Stimulated activated CD8-positive, alpha-beta memory T cell treated with anti-CD3 and anti-CD28 coated beads, Interleukin-4, amount 100 ng/mL, for 24 hours (primary cell): ENCODE measurements at regions not wholly inside any gene's neighbourhood (a gene's known extent, or its start where the extent isn't known, plus 50 kb on each side); places are given as distances from the start of the nearest gene placed in this dataset.
A peak's percentile ranks its signal among the peaks of the same experiment; 100 is the strongest.

Experiments
- DNase-seq: peaks from one replicate; pipeline ENCODE4 v3.0.0-alpha.2; 2020; ENCODE audit warnings: low read depth

- no peak for DNase-seq
These were observed 436.9 kb upstream of the TGFBR2 start for GRCh38 chr3:30169487-30169886.

DNA sequence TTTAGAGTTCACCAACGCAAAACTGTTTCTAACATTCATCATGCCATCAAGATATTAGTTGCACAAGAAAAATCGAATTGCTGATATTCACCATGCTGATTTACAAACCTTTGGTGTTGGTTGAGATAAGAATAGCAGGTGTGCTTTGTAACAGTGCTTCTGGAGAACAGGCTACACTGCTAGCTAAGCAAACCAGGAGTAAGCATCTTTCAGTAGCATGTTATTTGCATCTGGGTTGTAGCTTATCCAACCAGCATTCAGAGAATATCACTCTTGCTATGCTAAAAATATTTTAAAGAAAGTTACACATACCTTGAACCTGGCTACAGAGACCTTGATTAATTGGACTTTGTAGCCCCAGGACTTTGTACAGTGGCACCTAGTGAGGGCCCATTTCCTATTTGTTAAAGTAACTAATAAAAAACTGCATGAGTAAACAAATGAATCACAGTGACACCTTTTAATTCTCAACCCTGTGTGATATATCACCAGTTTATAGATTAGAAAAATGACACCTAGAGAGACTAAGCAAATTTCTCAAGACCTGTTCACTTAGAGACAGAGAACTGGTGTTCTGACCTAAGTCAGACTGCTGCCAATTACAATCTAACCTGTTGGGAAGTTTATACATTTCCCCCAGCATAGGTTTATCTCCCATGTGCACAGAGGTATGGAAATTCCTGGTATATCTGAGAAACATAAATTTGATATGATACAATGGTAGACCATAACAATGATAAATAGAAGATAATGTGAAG, 435.5 kb upstream of the TGFBR2 start:
- no peak for DNase-seq

DNA sequence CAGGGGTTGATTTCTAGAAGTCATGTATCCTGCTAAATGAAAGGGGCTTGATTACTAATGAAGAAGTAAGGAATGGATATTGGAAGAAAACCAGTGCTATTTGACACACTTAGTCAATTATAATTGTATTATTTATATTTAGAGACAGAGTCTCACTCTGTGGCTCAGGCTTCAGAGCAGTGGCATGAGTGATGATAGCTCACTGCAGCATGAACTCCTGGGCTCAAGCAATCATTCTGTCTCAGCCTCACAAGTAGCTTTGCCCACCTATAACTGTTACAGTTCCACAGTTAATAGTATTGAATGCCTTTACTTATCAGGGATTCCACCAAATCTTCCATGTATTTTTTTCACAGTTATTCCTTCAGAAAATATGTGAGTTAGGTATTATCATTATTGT, 432.0 kb upstream of the TGFBR2 start:
- DNase-seq = no peak

DNA sequence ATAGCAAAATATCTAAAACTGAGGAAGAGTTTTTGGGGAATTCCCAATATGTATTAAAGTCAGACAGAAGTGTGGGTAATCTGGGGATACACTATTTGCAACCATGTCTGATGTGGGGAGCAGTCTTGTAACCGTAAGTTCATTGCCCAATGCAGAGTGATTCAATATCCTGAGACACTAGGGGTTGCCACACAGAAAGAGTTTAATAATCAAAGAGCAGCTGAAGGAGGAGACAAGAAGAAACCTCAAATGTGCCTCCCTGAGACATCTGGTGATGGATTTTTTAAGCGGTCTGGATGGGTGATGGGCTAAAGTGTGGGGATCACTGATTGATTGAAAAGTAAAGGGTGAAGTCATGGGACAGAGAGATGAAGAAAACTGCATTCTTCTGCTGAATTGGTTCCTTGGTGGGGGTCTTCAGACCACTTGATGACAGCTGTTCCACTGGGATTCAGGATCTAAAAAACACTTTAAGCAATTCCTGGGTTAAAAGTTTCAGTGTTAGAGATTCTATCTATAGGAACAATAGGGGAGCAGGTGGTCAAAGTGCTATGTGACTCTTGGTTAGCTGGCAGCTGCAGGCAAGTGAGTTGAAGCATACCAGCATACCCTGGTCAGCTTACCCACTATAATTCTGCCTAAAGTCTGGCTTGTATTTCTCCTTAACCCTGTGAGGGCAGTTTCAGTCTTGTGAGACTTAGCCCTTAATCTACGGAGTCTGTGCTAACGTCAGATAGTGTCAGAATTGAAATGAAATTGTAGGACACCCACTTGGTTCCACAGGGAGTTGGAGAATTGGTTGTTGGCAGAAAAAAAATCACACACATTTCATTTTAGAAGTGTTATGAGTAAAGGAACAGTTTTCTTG, 425.9 kb upstream of the TGFBR2 start:
- DNase-seq = no peak

DNA sequence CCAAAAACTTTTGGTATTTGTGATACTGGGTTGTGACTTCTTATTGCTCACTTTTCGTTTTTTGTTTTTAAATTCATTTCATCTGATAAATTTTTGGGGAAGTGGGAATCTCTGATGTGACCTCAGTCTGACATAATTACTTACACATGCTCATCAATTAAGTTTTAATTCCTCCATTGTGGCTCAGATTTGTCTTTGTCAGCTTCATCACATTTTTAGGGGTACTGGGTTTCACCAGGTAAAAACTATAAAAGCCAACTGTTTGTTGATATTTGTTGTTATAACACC, 425.3 kb upstream of the TGFBR2 start:
- no peak for DNase-seq

DNA sequence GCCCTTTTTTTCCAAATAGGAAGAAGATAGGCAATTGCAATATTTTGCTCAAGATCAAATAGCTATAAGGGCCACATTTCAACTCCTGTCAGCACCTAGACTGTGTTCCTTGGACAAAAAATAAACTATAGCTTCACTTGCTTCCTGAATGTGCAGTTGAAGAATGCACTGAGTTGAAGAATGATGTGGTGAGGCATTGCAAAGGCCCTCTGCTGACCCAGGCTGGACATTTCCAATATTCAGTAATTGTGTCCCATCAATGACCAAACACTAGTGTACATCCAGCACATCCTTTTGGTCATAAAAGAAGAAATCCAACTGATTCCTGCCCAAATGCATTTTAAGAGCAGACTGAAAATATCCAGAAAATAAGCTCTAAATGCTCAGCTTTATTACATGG, 424.8 kb upstream of the TGFBR2 start:
- DNase-seq = no peak

- no peak for DNase-seq
These were observed 423.0 kb upstream of the TGFBR2 start for GRCh38 chr3:30183421-30183820.

GRCh38 chr3:30184091-30184810, 422.1 kb upstream of the TGFBR2 start:
- no peak for DNase-seq

DNA sequence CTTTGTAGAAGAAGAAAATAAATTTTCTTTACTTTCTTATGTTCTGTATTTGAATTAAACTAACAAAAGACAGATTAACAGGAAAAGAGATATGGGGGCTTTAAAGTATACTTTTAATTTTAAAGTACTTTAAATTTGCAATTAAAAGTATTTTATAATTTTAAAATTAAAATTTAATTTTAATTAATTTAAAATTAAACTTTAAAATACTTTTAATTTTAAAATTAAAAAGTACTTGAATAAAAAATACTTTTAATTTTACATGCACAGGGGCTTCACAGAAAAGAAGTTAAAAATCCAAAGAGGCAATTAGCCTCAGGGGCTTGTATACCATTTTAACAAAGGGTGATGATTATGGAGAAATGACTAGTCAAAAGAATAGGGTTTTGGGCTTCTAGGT, 420.5 kb upstream of the TGFBR2 start:
- no peak for DNase-seq

GRCh38 chr3:30186741-30187219, 419.6 kb upstream of the TGFBR2 start:
- no peak for DNase-seq

GRCh38 chr3:30187366-30187765, 419.0 kb upstream of the TGFBR2 start:
- no peak for DNase-seq

- no peak for DNase-seq
These were observed 417.7 kb upstream of the TGFBR2 start for GRCh38 chr3:30188713-30189112.

GRCh38 chr3:30189900-30190299, 416.5 kb upstream of the TGFBR2 start:
- no peak for DNase-seq

GRCh38 chr3:30193625-30194044, 412.8 kb upstream of the TGFBR2 start:
- no peak for DNase-seq

DNA sequence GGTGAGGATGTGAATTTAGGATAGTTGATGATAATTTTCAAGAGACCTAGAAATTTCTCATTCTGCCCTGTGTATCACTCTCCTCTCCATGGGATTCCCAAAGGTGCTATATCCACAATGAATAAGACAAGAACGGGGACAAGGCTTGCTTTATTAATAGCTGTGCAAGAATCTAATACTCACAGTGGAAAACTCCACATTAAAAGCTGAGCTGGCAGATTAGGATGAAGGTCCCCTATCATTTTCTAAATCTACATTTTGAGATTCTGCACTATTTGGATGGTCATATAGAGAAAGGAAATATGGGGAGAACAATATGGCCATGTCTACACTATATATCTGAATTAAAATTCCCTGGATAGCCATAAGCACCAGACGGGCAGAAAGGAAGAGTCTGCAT, 411.0 kb upstream of the TGFBR2 start:
- DNase-seq = no peak

DNA sequence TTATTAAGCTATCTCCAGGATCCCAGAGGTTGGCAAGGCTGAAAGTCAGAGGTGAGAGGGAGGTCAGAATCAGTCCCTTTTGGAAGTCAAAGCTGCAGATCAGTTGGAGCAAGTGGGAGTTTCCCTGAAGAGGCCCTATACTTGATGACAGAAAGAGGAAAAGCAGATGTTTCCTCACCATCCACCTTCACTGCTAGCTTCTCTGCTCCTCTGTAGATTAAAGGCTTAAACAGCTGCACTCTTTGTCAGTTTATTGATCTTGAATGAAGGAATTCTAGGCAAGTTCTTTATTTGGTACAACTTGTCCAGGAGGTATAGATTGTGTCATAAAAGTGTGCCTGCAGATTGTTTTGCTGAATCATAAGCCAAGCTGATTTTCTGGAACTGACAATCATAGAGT, 408.2 kb upstream of the TGFBR2 start:
- DNase-seq = no peak

DNA sequence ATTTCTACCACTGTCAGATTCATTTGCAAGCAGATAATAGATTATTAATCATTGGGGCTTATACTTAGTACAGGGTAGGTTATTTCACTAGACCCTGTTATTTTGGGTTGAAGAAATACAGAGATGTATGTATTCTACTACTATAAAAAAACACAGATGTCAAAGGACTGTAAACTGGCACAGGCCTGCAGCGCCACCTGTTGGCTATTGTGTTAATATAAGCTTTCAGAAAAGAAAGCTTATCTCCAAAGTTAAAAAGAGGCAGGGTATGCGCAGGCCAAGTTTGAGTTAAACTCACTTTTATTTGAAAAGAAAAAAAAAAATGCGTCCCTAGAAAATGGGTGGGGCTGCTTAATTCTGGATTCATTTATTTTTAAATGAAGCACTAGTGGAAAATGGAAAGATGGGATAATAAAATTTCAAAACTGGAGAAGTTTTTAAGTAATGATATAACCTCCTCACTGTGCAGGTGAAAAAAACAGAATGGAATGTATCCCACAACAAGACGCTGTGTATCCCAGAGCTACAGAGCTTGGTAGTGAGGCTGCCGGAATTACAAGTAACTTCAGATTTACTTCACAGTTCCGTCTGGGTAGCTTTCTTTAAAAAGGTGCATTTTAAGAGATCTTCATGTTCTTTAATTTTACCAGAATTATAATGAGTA, 407.2 kb upstream of the TGFBR2 start:
- peak; percentile 57 for DNase-seq

GRCh38 chr3:30199855-30200254, 406.5 kb upstream of the TGFBR2 start:
- no peak for DNase-seq

- no peak for DNase-seq
These were observed 404.7 kb upstream of the TGFBR2 start for GRCh38 chr3:30201715-30202114.

GRCh38 chr3:30203301-30203700, 403.1 kb upstream of the TGFBR2 start:
- DNase-seq = no peak

GRCh38 chr3:30204126-30204525, 402.3 kb upstream of the TGFBR2 start:
- DNase-seq = no peak

GRCh38 chr3:30206051-30206450, 400.4 kb upstream of the TGFBR2 start:
- DNase-seq = no peak
